ENCODE measurements at regions not wholly inside any gene's neighbourhood (a gene's known extent, or its start where the extent isn't known, plus 50 kb on each side); places are given as distances from the start of the nearest gene placed in this dataset.

DNA sequence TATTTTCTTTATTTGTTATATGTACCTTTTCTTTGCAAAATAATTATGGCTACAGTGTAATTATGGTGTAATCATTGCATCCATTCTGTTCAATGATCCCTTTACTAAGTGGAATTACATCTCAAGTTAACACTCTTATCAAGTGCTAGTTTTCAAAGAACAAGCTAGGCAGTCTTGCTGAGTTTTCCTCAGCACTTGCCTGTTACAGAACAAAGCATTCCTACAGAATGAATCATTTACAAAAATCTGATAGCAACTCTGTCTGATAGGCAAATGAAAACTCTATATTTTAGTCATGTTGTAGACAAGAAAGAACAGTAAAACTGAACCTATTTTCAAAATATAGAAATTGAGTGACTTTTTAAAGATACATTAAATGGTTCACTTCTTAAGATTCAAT is 109.8 kb upstream of the POU3F2 start:
- no peak overlapping the region for H4K91ac ChIP-seq (replicated peaks; ENCODE audit: insufficient read length, low read length)
- no peak for FAIRE-seq
- no peaks in the 10 kb centered on the region for H3K79me2 ChIP-seq (ENCODE audit: control insufficient read depth in 1 of 2, insufficient read depth in 2 of 2, low read length in 2 of 2)
- no peak overlapping the region for H3K27ac ChIP-seq (ENCODE audit: low read depth, low read length)
- no peak overlapping the region for H2AFZ ChIP-seq (ENCODE audit: low read length)
- H3K4me1 ChIP-seq (replicated peaks in 1 of 4; ENCODE audit: control insufficient read depth in 3 of 4, insufficient read depth in 4 of 4, low read length in 3 of 4): 0 out of 7 replicates have a peak, but pooled peaks cover 0 to 2% (median 0%) of the 10 kb centered on the region in 4 experiments
- no peak overlapping the region for H2AK5ac ChIP-seq (ENCODE audit: low read depth, low read length)
- H2BK15ac ChIP-seq (ENCODE audit: low read length): no peak overlapping the region
- H3K36me3 ChIP-seq (ENCODE audit: control insufficient read depth in 2 of 4, insufficient read depth in 4 of 4, low read length in 3 of 4): no peaks in the 10 kb centered on the region
- CTCF ChIA-PET (ENCODE audit: partially characterized antibody): no interaction called here
- no peak overlapping the region for H3K4me3 ChIP-seq (ENCODE audit: extremely low read depth in 1 of 4, insufficient read depth in 2 of 4, low read depth in 3 of 4, low read length in 4 of 4)
- H3K79me1 ChIP-seq (ENCODE audit: low read depth, low read length): no peaks in the 10 kb centered on the region
- no peak overlapping the region for H2BK120ac ChIP-seq (replicated peaks; ENCODE audit: low read depth, low read length)
- H3K9me3 ChIP-seq (ENCODE audit: insufficient read depth in 2 of 2, low read depth in 1 of 2, low read length in 1 of 2): no peaks in the 10 kb centered on the region
- TF ChIP-seq TEAD4 (IDR thresholded peaks at IDR 0.05; ENCODE audit: low read depth, low read length) (no peak), RBBP5 (IDR thresholded peaks at IDR 0.05; ENCODE audit: borderline replicate concordance, low read depth, low read length) (no peak), MAFK (IDR thresholded peaks at IDR 0.05; ENCODE audit: low read depth, low read length) (no peak), CEBPB (IDR thresholded peaks at IDR 0.05; ENCODE audit: low read depth, low read length) (no peak), JUND (IDR thresholded peaks at IDR 0.05; ENCODE audit: low read length) (peak; percentile 80)
- no peaks in the 10 kb centered on the region for H4K20me1 ChIP-seq (replicated peaks in 1 of 2; ENCODE audit: control insufficient read depth in 1 of 2, insufficient read depth in 2 of 2, low read length in 2 of 2)
- no peak overlapping the region for H3K23ac ChIP-seq (ENCODE audit: insufficient read length)
- no peak overlapping the region for H2BK5ac ChIP-seq (ENCODE audit: low read depth, low read length)
- POLR2A ChIA-PET (ENCODE audit: partially characterized antibody): no interaction called here
- H3K27me3 ChIP-seq (replicated peaks in 1 of 4; ENCODE audit: control insufficient read depth in 3 of 4, extremely low read depth in 1 of 4, insufficient read depth in 3 of 4, low read length in 3 of 4): no peaks in the 10 kb centered on the region
- no peak overlapping the region for H2BK20ac ChIP-seq (ENCODE audit: low read length)
- no peak overlapping the region for H4K8ac ChIP-seq (ENCODE audit: extremely low read depth, insufficient read depth, low read length)
- no peak for DNase-seq (ENCODE audit: low read depth in 1 of 2, low spot score in 2 of 2)
- H2BK12ac ChIP-seq (ENCODE audit: low read depth, low read length): no peak overlapping the region
- no peaks in the 10 kb centered on the region for H3K23me2 ChIP-seq (ENCODE audit: low read depth, low read length)
- H3K56ac ChIP-seq (replicated peaks; ENCODE audit: insufficient read length, low read depth, low read length): no peak overlapping the region
- H3K4ac ChIP-seq (replicated peaks; ENCODE audit: insufficient read length, low read depth, low read length): no peak overlapping the region
- no peak overlapping the region for H3K14ac ChIP-seq (ENCODE audit: insufficient read length)
- H4K5ac ChIP-seq (ENCODE audit: insufficient read length, low read depth, low read length): no peak overlapping the region
- no peak overlapping the region for H3K4me2 ChIP-seq (ENCODE audit: insufficient read depth in 1 of 2, low read depth in 2 of 2, low read length in 2 of 2)
- no peak overlapping the region for H3K9ac ChIP-seq (replicated peaks in 1 of 4; ENCODE audit: extremely low read depth in 1 of 4, low read depth in 3 of 4, low read length in 3 of 4)
- H3K18ac ChIP-seq (ENCODE audit: extremely low read depth, low read length): no peak overlapping the region
